Prostate gland (tissue), 2 donors: ENCODE measurements at regions not wholly inside any gene's neighbourhood (a gene's known extent, or its start where the extent isn't known, plus 50 kb on each side); places are given as distances from the start of the nearest gene placed in this dataset.

Experiments used
- DNase-seq: peaks from one replicate; pipeline ENCODE4 v3.0.0-alpha.2; 2019; ENCODE audit warnings: low spot score
- H3K27ac ChIP-seq, 2 donors: fragments of 200-600 bp; sonication (generic); 2 replicates each; pipeline ENCODE4 v1.5.1; 2017 to 2019
- H3K27me3 ChIP-seq: fragments of 200-600 bp; sonication (generic); replicated peaks from 2 replicates; pipeline ENCODE4 v1.5.1; 2019; ENCODE audit not compliant: insufficient read depth
- H3K36me3 ChIP-seq, 2 donors: fragments of 200-600 bp; sonication (generic); 1 replicate in 1 of 2; 2 replicates in 1 of 2; pipeline versions ENCODE4 v1.5.1 to v1.8.1; 2017 to 2019
- H3K4me1 ChIP-seq: fragments of 200-600 bp; sonication (generic); replicated peaks from 2 replicates; pipeline ENCODE4 v1.5.1; 2019
- H3K4me3 ChIP-seq, 2 donors: fragments of 200-600 bp; sonication (generic); 2 replicates each; pipeline ENCODE4 v1.5.1; 2017 to 2019
- H3K9me3 ChIP-seq: fragments of 200-600 bp; sonication (generic); 2 replicates; pipeline ENCODE4 v1.5.1; 2017
- CTCF ChIP-seq, 4 experiments: fragments of 200-600 bp in 2 of 4; fragments of 450-650 bp in 2 of 4; sonication (generic) in 2 of 4; IDR thresholded peaks; 1 replicate in 3 of 4; 2 replicates in 1 of 4; pipeline ENCODE4 v1.5.1; 2016 to 2019; ENCODE audit warnings: antibody characterized with exemption in 4 of 4, mild to moderate bottlenecking in 2 of 4, moderate library complexity in 2 of 4
- POLR2A ChIP-seq: fragments of 450-650 bp; IDR thresholded peaks from one replicate; pipeline ENCODE4 v1.6.1; 2016; ENCODE audit warnings: antibody characterized with exemption, mild to moderate bottlenecking
- POLR2AphosphoS5 ChIP-seq: sonication (generic); formaldehyde crosslinking; IDR thresholded peaks from one replicate; pipeline ENCODE4 v1.6.1; 2017; ENCODE audit warnings: antibody characterized with exemption
- WGBS: methylation state at CpG from one replicate; pipeline ENCODE4 v1.1.5; 2018; 5-methylcytosine and 5-hydroxymethylcytosine counted together
- intact Hi-C: fragments of 100-400 bp; cut with DNase I; formaldehyde crosslinking; loops from one replicate; pipeline ENCODE4 v1.14.2; 2022

DNA sequence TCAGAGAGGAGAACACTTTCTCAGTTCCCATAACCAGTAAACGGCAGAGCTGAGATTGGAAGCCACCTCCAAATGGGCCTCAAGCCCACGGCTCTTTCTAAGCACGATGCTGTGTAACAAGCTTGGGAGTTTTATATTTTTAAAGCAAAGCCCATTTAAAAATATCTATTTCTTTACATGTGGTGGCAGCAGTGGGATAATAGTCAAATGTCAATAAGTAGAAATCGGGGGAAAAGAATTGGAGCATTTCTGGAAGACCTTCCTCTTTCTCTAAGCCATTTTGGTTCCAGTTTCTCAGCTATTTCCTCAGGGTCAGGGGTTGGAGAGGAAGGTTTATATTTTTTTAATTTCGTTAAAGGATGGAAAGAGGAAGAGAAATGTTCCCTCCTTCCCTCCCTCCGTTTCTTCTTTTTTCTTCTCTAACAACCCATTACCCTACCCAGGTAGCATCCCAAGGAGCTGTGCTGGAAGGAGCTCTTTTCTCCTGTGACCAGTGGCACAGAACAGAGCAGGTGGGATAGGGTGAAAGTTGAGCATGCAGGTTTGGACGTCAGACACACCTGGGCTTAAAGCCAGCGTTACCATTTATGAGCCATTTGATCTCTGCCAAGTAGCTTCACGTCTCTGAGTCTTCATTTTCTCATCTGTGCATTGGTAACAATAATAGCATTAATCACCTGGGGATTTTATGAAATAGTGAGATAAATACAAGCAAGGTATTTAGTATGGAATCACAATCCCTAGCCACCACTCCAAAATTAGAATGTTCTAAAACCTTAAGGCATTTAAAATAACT, 515.7 kb downstream of the RPS24 start:
- WGBS: 42% methylated on average over 9 of the region's 9 CpGs
- intact Hi-C loops: no loop called here
- TF ChIP-seq CTCF (IDR thresholded peaks at IDR 0.05) (no peak), POLR2AphosphoS5 (peak; percentile 52)
- Histone ChIP-seq H3K27ac (peak overlapping the region in 1 of 2 donors; percentile 9), H3K27me3 (no peaks in the 10 kb centered on the region), H3K4me1 (peaks cover 8% of the 10 kb centered on the region), H3K9me3 (no peaks in the 10 kb centered on the region), H3K36me3 (no peaks in the 10 kb centered on the region), H3K4me3 (no peak overlapping the region)
- DNase-seq: peak; percentile 48

DNA sequence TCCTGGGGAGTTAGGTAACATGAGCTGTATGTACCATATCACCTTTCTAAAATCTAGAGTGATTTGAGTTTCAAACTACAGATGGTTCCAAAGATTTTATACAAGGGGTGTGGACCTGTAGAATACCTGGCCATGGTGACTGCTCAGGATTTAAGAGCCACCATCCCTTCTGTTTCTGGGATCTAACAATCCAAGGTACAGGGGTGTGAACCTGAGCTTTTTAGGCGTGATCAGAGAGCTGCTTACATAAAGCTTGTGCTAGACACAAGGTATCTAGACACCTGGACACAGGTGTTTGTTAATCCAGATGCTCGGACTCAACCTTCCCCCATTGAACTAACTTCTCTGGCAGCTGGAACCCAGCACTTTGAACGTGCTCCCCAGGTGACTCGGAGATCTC, 516.4 kb downstream of the RPS24 start:
- DNase-seq: no peak
- Histone ChIP-seq H3K27ac (peak overlapping the region in 1 of 2 donors; percentile 9), H3K9me3 (no peaks in the 10 kb centered on the region), H3K4me1 (peaks cover 8% of the 10 kb centered on the region), H3K36me3 (no peaks in the 10 kb centered on the region), H3K27me3 (no peaks in the 10 kb centered on the region), H3K4me3 (no peak overlapping the region)
- WGBS: 82% methylated on average over 4 of the region's 4 CpGs
- intact Hi-C loops: no loop called here
- no peak for TF ChIP-seq POLR2AphosphoS5
- TF ChIP-seq POLR2A: no peak
- no peak for TF ChIP-seq CTCF (IDR thresholded peaks at IDR 0.05)

- no peak overlapping the region for H3K4me3 ChIP-seq
- no peaks in the 10 kb centered on the region for H3K36me3 ChIP-seq
- H3K27me3 ChIP-seq: no peaks in the 10 kb centered on the region
- TF ChIP-seq POLR2AphosphoS5 (no peak), CTCF (IDR thresholded peaks at IDR 0.05) (no peak), POLR2A (no peak)
- H3K27ac ChIP-seq: no peak overlapping the region
- no peak for DNase-seq
- H3K9me3 ChIP-seq: no peaks in the 10 kb centered on the region
- intact Hi-C loops: no loop called here
- H3K4me1 ChIP-seq: peaks cover 8% of the 10 kb centered on the region
- 93% methylated on average over 4 of the region's 4 CpGs for WGBS
Observed at GRCh38 chr10:78550716-78551115, 517.1 kb downstream of the RPS24 start.

DNA sequence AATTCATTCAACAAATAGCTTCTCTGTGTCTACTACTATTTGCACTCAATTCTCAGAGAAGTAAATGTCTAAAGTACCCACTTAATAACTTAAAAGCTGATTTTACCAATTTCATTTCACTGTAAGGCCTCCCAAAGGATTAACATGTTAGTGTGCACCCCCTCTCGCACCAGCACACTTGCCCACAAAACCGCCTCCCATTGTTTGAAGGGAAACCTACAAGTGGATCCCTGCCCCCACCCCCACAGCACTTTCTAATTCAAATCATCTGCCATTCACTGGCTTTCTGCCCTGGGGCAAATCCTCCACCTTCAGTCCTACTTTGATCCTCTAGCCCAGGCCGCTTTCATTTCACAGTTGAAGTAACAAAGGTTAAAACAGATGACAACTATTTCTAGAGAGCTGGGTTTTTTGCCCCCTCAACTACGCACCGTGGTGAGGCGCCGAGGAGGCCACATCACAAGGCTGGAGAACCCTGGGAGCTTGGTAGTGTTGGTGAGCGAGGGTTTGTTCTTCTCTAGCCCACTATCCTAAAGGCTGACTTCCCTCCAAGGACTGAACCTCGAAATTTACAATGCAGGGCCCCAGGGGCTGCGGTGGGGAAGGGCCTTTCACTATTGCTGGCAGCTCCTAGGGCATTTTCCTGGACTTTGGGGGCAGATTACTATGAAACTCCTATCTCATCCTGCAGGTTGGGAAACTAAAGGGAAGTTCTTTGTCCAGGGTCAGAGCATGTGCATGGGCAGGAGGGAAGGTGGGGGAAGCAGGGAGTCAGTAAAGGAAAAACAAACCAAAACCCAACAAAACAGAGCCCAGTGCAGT, 517.4 kb upstream of the ZMIZ1 start:
- H3K27ac ChIP-seq: no peak overlapping the region
- H3K9me3 ChIP-seq: no peaks in the 10 kb centered on the region

More for the DNA sequence above, 517.4 kb upstream of the ZMIZ1 start:
- no peak for TF ChIP-seq POLR2A
- no peak for TF ChIP-seq CTCF (IDR thresholded peaks at IDR 0.05)
- TF ChIP-seq POLR2AphosphoS5: no peak
- H3K4me3 ChIP-seq: no peak overlapping the region
- H3K36me3 ChIP-seq: no peaks in the 10 kb centered on the region
- H3K4me1 ChIP-seq: peaks cover 8% of the 10 kb centered on the region
- 76% methylated on average over 10 of the region's 10 CpGs for WGBS
- no peaks in the 10 kb centered on the region for H3K27me3 ChIP-seq
- intact Hi-C loops: no loop called here
- DNase-seq: no peak
